HG02798 (cell line): ENCODE measurements at regions not wholly inside any gene's neighbourhood (a gene's known extent, or its start where the extent isn't known, plus 50 kb on each side); places are given as distances from the start of the nearest gene placed in this dataset.
A peak's percentile ranks its signal among the peaks of the same experiment; 100 is the strongest.
"Not testable (repeated sequence)": the region's sequence is repeated elsewhere in the genome, so short reads cannot be mapped to it uniquely, and the experiment has no call there.

Source experiments
- ATAC-seq: cut with Tn5 transposase; IDR thresholded peaks from one replicate; pipeline ENCODE4 v1.9.1; 2021; ENCODE audit warnings: mild to moderate bottlenecking; ENCODE audit not compliant: unreplicated experiment, poor library complexity

GRCh38 chr9:7316967-7317366 lies 482.6 kb downstream of the DMAC1 start:
- ATAC-seq = no peak

GRCh38 chr9:7316166-7316795 lies 483.3 kb downstream of the DMAC1 start:
- no peak for ATAC-seq

GRCh38 chr9:7315746-7316145 lies 483.8 kb downstream of the DMAC1 start:
- ATAC-seq = no peak

GRCh38 chr9:7315116-7315515 lies 484.5 kb downstream of the DMAC1 start:
- no peak for ATAC-seq

- ATAC-seq = no peak
Measured at GRCh38 chr9:7313389-7313788, 486.2 kb downstream of the DMAC1 start.

GRCh38 chr9:7309051-7309450 lies 490.5 kb downstream of the DMAC1 start:
- ATAC-seq = not testable (repeated sequence)

GRCh38 chr9:7305677-7306076 lies 493.9 kb downstream of the DMAC1 start:
- no peak for ATAC-seq

GRCh38 chr9:7304627-7304995 lies 495.0 kb downstream of the DMAC1 start:
- no peak for ATAC-seq

GRCh38 chr9:7303907-7304626 lies 495.5 kb downstream of the DMAC1 start:
- ATAC-seq = no peak

GRCh38 chr9:7300484-7300883 lies 499.1 kb downstream of the DMAC1 start:
- peak; percentile 44 for ATAC-seq

GRCh38 chr9:7298123-7298522 lies 501.5 kb downstream of the DMAC1 start:
- ATAC-seq = peak; percentile 95

- no peak for ATAC-seq
Measured at GRCh38 chr9:7297521-7297920, 502.1 kb downstream of the DMAC1 start.

- no peak for ATAC-seq
Measured at GRCh38 chr9:7293091-7293490, 506.5 kb downstream of the DMAC1 start.

GRCh38 chr9:7289773-7290172 lies 509.8 kb downstream of the DMAC1 start:
- ATAC-seq = no peak

- ATAC-seq = no peak
Measured at GRCh38 chr9:7287986-7288385, 511.6 kb downstream of the DMAC1 start.

GRCh38 chr9:7287065-7287464 lies 512.5 kb downstream of the DMAC1 start:
- no peak for ATAC-seq

- no peak for ATAC-seq
Measured at GRCh38 chr9:7286101-7286500, 513.5 kb downstream of the DMAC1 start.

GRCh38 chr9:7285199-7285598 lies 514.4 kb downstream of the DMAC1 start:
- ATAC-seq = no peak

GRCh38 chr9:7284517-7284916 lies 515.1 kb downstream of the DMAC1 start:
- ATAC-seq = no peak

- no peak for ATAC-seq
Measured at GRCh38 chr9:7284117-7284516, 515.5 kb downstream of the DMAC1 start.

- ATAC-seq = no peak
Measured at GRCh38 chr9:7273575-7273974, 515.8 kb downstream of the KDM4C start.

- no peak for ATAC-seq
Measured at GRCh38 chr9:7266911-7267595, 509.3 kb downstream of the KDM4C start.
